Colonic mucosa (tissue), 4 donors: ENCODE measurements at regions not wholly inside any gene's neighbourhood (a gene's known extent, or its start where the extent isn't known, plus 50 kb on each side); places are given as distances from the start of the nearest gene placed in this dataset.

Source experiments
- DNase-seq: peaks from one replicate; pipeline ENCODE4 v3.0.0-alpha.2; 2020
- H3K27ac ChIP-seq: fragments of 200-600 bp; one replicate; pipeline ENCODE4 v1.8.0; 2021
- H3K27me3 ChIP-seq: fragments of 200-600 bp; one replicate; pipeline ENCODE4 v1.8.0; 2021
- H3K36me3 ChIP-seq: fragments of 200-600 bp; one replicate; pipeline ENCODE4 v1.8.0; 2021
- H3K4me1 ChIP-seq: fragments of 200-600 bp; one replicate; pipeline ENCODE4 v1.8.0; 2021; ENCODE audit warnings: mild to moderate bottlenecking
- H3K4me3 ChIP-seq: fragments of 200-600 bp; one replicate; pipeline ENCODE4 v1.8.0; 2021
- H3K9ac ChIP-seq, 2 donors: one replicate each; pipeline ENCODE4 v1.7.0; 2013; ENCODE audit warnings: control low read depth in 2 of 2, low read depth in 2 of 2, low read length in 2 of 2
- H3K9me3 ChIP-seq: fragments of 200-600 bp; one replicate; pipeline ENCODE4 v1.8.0; 2021
- intact Hi-C: fragments of 100-400 bp; cut with DNase I; formaldehyde crosslinking; loops from one replicate; pipeline ENCODE4 v1.14.1; 2022
- TF ChIP-seq, protein P1 (sequence below): fragments of 200-600 bp; IDR thresholded peaks from one replicate; pipeline ENCODE4 v1.8.0; 2022; ENCODE audit warnings: antibody characterized with exemption, mild to moderate bottlenecking
- donor health status: healthy.
- donor health status: DM: no; HTN: no; CAD: no.
- donor health status: DM: no; HTN: no; CAD: no.

DNA sequence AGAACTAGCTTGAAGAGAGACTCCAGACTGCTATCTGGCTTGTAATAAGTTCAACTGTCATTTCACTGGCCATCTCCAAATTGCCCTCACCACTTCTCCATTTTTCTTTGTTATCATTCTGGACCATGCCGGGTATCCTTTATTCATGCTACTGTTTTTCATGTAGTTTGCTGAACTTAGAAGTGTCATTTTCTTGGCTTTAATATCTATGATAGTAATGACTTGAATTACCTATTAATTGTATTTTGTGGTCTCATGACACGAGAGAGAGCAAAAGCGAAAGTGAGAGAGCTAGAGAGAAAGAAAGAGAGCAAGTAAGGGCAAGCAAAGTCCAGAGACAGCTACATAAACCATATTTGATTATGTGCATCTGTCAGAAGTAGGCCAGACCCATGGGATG is 184.9 kb upstream of the ATP1B1 start:
- no peaks in the 10 kb centered on the region for H3K9me3 ChIP-seq
- no peaks in the 10 kb centered on the region for H3K4me1 ChIP-seq
- intact Hi-C loops, result no loop called here
- TF ChIP-seq, protein P1, sequence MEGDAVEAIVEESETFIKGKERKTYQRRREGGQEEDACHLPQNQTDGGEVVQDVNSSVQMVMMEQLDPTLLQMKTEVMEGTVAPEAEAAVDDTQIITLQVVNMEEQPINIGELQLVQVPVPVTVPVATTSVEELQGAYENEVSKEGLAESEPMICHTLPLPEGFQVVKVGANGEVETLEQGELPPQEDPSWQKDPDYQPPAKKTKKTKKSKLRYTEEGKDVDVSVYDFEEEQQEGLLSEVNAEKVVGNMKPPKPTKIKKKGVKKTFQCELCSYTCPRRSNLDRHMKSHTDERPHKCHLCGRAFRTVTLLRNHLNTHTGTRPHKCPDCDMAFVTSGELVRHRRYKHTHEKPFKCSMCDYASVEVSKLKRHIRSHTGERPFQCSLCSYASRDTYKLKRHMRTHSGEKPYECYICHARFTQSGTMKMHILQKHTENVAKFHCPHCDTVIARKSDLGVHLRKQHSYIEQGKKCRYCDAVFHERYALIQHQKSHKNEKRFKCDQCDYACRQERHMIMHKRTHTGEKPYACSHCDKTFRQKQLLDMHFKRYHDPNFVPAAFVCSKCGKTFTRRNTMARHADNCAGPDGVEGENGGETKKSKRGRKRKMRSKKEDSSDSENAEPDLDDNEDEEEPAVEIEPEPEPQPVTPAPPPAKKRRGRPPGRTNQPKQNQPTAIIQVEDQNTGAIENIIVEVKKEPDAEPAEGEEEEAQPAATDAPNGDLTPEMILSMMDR, result no peak
- H3K27me3 ChIP-seq, result no peaks in the 10 kb centered on the region
- H3K4me3 ChIP-seq, result no peak overlapping the region
- DNase-seq, result no peak
- H3K9ac ChIP-seq, result no peak overlapping the region
- H3K36me3 ChIP-seq, result no peaks in the 10 kb centered on the region
- no peak overlapping the region for H3K27ac ChIP-seq

GRCh38 chr1:168923521-168924136 is 182.9 kb upstream of the ATP1B1 start:
- Histone ChIP-seq H3K4me3 (no peak overlapping the region), H3K9me3 (no peaks in the 10 kb centered on the region), H3K4me1 (no peaks in the 10 kb centered on the region), H3K9ac (no peak overlapping the region), H3K36me3 (no peaks in the 10 kb centered on the region), H3K27ac (no peak overlapping the region), H3K27me3 (no peaks in the 10 kb centered on the region)
- intact Hi-C loops, result no loop called here
- DNase-seq, result no peak
- TF ChIP-seq, protein P1, result no peak

GRCh38 chr1:168924976-168925375 is 181.5 kb upstream of the ATP1B1 start:
- intact Hi-C loops, result no loop called here
- no peak overlapping the region for H3K4me3 ChIP-seq
- H3K4me1 ChIP-seq, result no peaks in the 10 kb centered on the region
- no peak overlapping the region for H3K9ac ChIP-seq
- no peaks in the 10 kb centered on the region for H3K9me3 ChIP-seq
- H3K27ac ChIP-seq, result no peak overlapping the region
- no peak for DNase-seq
- no peaks in the 10 kb centered on the region for H3K36me3 ChIP-seq
- TF ChIP-seq, protein P1, result no peak
- no peaks in the 10 kb centered on the region for H3K27me3 ChIP-seq

DNA sequence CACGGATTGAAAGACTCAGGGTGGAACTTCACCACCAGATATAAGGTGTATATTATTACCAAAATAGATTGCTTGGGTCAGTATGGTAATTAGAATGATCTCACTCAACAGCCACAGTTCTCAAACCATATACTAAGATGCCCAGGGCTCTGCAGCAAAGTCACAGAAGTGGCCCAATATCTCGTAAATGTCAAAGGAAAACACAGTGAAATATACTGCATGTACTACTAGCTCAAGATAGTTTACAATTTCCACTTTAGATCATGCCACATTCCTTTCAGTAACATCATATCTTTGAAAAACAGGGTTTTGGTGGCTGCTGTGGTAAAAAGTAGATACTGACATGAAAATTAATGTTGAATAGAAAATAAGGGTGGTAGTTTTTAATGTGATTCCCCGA is 180.3 kb upstream of the ATP1B1 start:
- TF ChIP-seq, protein P1, result no peak
- H3K27ac ChIP-seq, result no peak overlapping the region
- H3K9me3 ChIP-seq, result no peaks in the 10 kb centered on the region
- no peaks in the 10 kb centered on the region for H3K4me1 ChIP-seq
- DNase-seq, result no peak
- no peaks in the 10 kb centered on the region for H3K27me3 ChIP-seq
- H3K9ac ChIP-seq, result no peak overlapping the region
- no peaks in the 10 kb centered on the region for H3K36me3 ChIP-seq
- no peak overlapping the region for H3K4me3 ChIP-seq
- intact Hi-C loops, result no loop called here

DNA sequence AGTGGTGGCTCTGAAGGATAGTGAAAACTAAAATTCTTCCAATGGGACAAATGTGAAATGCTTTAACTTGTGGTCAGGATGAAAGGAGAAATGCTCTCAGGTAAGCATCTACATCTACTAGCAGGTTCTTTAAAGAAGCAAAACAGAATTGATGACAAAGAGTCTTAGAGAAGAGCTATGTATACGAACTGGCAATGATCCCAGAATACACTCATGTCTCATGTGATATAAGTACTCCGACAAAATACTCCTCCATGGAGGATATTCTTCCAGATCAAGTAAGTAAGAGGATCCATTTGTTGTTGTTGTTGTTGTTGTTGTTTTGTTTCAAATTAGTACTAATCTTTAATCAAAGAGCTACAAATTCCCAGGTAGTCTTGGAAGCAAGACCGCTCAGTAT is 174.0 kb upstream of the ATP1B1 start:
- TF ChIP-seq, protein P1, result no peak
- Histone ChIP-seq H3K9ac (no peak overlapping the region), H3K27ac (no peak overlapping the region), H3K4me3 (no peak overlapping the region), H3K36me3 (no peaks in the 10 kb centered on the region), H3K27me3 (no peaks in the 10 kb centered on the region), H3K4me1 (no peaks in the 10 kb centered on the region), H3K9me3 (no peaks in the 10 kb centered on the region)
- DNase-seq, result no peak
- intact Hi-C loops, result loop anchor here (5.0 kb wide), 1 partner anchor 50 kb away; no protein-coding TSS in a partner anchor
